Endothelial cell of umbilical vein (primary cell): ENCODE measurements at regions not wholly inside any gene's neighbourhood (a gene's known extent, or its start where the extent isn't known, plus 50 kb on each side); places are given as distances from the start of the nearest gene placed in this dataset.
"Not testable (repeated sequence)": the region's sequence is repeated elsewhere in the genome, so short reads cannot be mapped to it uniquely, and the experiment has no call there.

ENCODE experiments used
- BruUV-seq: library from RNA; stranded (reverse); fragments of 400-500 nt; replicated peaks from 2 replicates; lab custom pipeline; 2021; lab: Mats Ljungman, UMichigan
- CTCF ChIA-PET: fragments of 300-600, 350-600 bp; sonication (Branson Sonifier 250); formaldehyde crosslinking; loops from one replicate; lab custom pipeline; 2021; ENCODE audit warnings: antibody characterized with exemption, inconsistent platforms; lab: Charles Lee
- POLR2A ChIA-PET: fragments of 300-600, 350-600 bp; sonication (Branson Sonifier 250); formaldehyde crosslinking; loops from one replicate; lab custom pipeline; 2021; ENCODE audit warnings: antibody characterized with exemption, inconsistent platforms; lab: Charles Lee
- DNase-seq: peaks from one replicate; pipeline ENCODE4 v3.0.0-alpha.2; 2011; ENCODE audit warnings: low read depth, low spot score
- FAIRE-seq: peaks from 2 replicates; lab custom pipeline; 2011; peaks lifted over from hg19 to GRCh38; lab: Jason Lieb, UNC
- H2AFZ ChIP-seq: 2 replicates; pipeline ENCODE4 v1.6.0; 2012; ENCODE audit warnings: low read depth, low read length, control low read depth, inconsistent platforms
- H3K27ac ChIP-seq: 2 replicates; pipeline ENCODE4 v1.5.1; 2011; ENCODE audit warnings: low read depth, mild to moderate bottlenecking, control low read depth, low read length, moderate library complexity; ENCODE audit not compliant: insufficient read depth
- H3K27me3 ChIP-seq, 2 experiments: 2 replicates each; pipeline versions ENCODE4 v1.6.0 to v1.6.1; 2011; ENCODE audit warnings: low read length in 2 of 2, mixed read lengths in 1 of 2; ENCODE audit not compliant: control insufficient read depth in 2 of 2, insufficient read depth in 2 of 2
- H3K36me3 ChIP-seq, 2 experiments: 2 replicates in 1 of 2; 3 replicates in 1 of 2; pipeline ENCODE4 v1.5.1; 2011; ENCODE audit warnings: low read length in 2 of 2, mild to moderate bottlenecking in 1 of 2, moderate library complexity in 1 of 2; ENCODE audit not compliant: control insufficient read depth in 2 of 2, insufficient read depth in 2 of 2; ENCODE audit errors: extremely low read depth in 1 of 2
- H3K4me1 ChIP-seq: 3 replicates; pipeline ENCODE4 v1.5.1; 2011; ENCODE audit warnings: mild to moderate bottlenecking, low read length; ENCODE audit not compliant: control insufficient read depth, insufficient read depth; ENCODE audit errors: extremely low read depth
- H3K4me2 ChIP-seq: 2 replicates; pipeline ENCODE4 v1.6.1; 2011; ENCODE audit warnings: low read length, control low read depth, mixed read lengths; ENCODE audit not compliant: insufficient read depth
- H3K4me3 ChIP-seq, 3 experiments: fragments of 200-600 bp in 1 of 3; sonication (generic), shearing (Covaris generic) in 1 of 3; replicated peaks in 1 of 3; 2 replicates each; pipeline ENCODE4 v1.5.1; 2011 to 2016; ENCODE audit warnings: control low read depth in 3 of 3, low read length in 3 of 3, mild to moderate bottlenecking in 2 of 3, inconsistent platforms in 1 of 3, low read depth in 1 of 3, moderate library complexity in 1 of 3; ENCODE audit not compliant: insufficient read depth in 1 of 3
- H3K79me2 ChIP-seq: 2 replicates; pipeline ENCODE4 v1.6.0; 2012; ENCODE audit warnings: low read length, inconsistent platforms; ENCODE audit not compliant: control insufficient read depth, insufficient read depth
- H3K9ac ChIP-seq: replicated peaks from 2 replicates; pipeline ENCODE3; 2011; ENCODE audit warnings: low read length, control low read depth; ENCODE audit not compliant: insufficient read depth; ENCODE audit errors: extremely low read depth
- H3K9me1 ChIP-seq: replicated peaks from 3 replicates; pipeline ENCODE4 v1.6.0; 2011; ENCODE audit warnings: mild to moderate bottlenecking, low read length; ENCODE audit not compliant: control insufficient read depth, insufficient read depth; ENCODE audit errors: extremely low read depth
- H3K9me3 ChIP-seq: replicated peaks from 2 replicates; pipeline ENCODE4 v1.5.1; 2012; ENCODE audit warnings: low read length, inconsistent platforms; ENCODE audit not compliant: control insufficient read depth, insufficient read depth
- H4K20me1 ChIP-seq: replicated peaks from 2 replicates; pipeline ENCODE3; 2011; ENCODE audit warnings: mild to moderate bottlenecking, low read length; ENCODE audit not compliant: control insufficient read depth, insufficient read depth; ENCODE audit errors: extremely low read depth
- CTCF ChIP-seq, 2 donors: IDR thresholded peaks; 1 replicate in 1 of 2; 2 replicates in 1 of 2; pipeline ENCODE4 v1.5.1; 2011; ENCODE audit warnings: low read length in 2 of 2, mild to moderate bottlenecking in 2 of 2, moderate library complexity in 2 of 2, control low read depth in 1 of 2, inconsistent platforms in 1 of 2, low read depth in 1 of 2; ENCODE audit not compliant: insufficient read depth in 1 of 2; ENCODE audit errors: extremely low read depth in 1 of 2
- EZH2 ChIP-seq: IDR thresholded peaks from 2 replicates; pipeline ENCODE4 v1.6.1; 2012; ENCODE audit warnings: borderline replicate concordance, low read depth, mild to moderate bottlenecking, moderate library complexity, low read length, inconsistent platforms; ENCODE audit not compliant: severe bottlenecking
- FOS ChIP-seq: IDR thresholded peaks from 2 replicates; pipeline ENCODE4 v1.6.1; 2011; ENCODE audit warnings: mild to moderate bottlenecking, low read length, moderate library complexity, borderline replicate concordance; ENCODE audit not compliant: insufficient read depth
- GATA2 ChIP-seq: IDR thresholded peaks from 2 replicates; pipeline ENCODE4 v1.7.0; 2011; ENCODE audit warnings: low read depth, mild to moderate bottlenecking, moderate library complexity, mixed read lengths, low read length; ENCODE audit not compliant: insufficient read length, insufficient read depth
- JUN ChIP-seq: IDR thresholded peaks from 2 replicates; pipeline ENCODE4 v1.6.1; 2011; ENCODE audit warnings: borderline replicate concordance, low read depth; ENCODE audit not compliant: insufficient read length, insufficient read depth
- MAX ChIP-seq: IDR thresholded peaks from 2 replicates; pipeline ENCODE4 v1.6.1; 2011; ENCODE audit not compliant: insufficient read depth, insufficient read length
- MYC ChIP-seq: IDR thresholded peaks from one replicate; pipeline ENCODE4 v1.6.1; 2011; ENCODE audit warnings: mild to moderate bottlenecking, low read depth, low read length
- POLR2A ChIP-seq: IDR thresholded peaks from 2 replicates; pipeline ENCODE4 v1.6.1; 2012; ENCODE audit warnings: low read depth, mild to moderate bottlenecking, control low read depth, low read length
- POLR2AphosphoS5 ChIP-seq: IDR thresholded peaks from 2 replicates; pipeline ENCODE4 v1.6.1; 2012; ENCODE audit warnings: low read depth, mild to moderate bottlenecking, control low read depth, low read length, moderate library complexity; ENCODE audit not compliant: insufficient read depth
- dilution Hi-C: fragments of 300-500 bp; cut with MboI; formaldehyde crosslinking; loops from one replicate; pipeline ENCODE4 v1.15.0; 2019; ENCODE audit warnings: low sequenced_read_pairs; ENCODE audit not compliant: extremely low pct_ligation_motif_present
- intact Hi-C: fragments of 100-400 bp; cut with micrococcal nuclease; formaldehyde crosslinking; loops from one replicate; pipeline ENCODE4 v1.10.0; 2022

GRCh38 chr2:16088035-16088801, 147.9 kb downstream of the MYCN start:
- H3K27me3 ChIP-seq = no peaks in the 10 kb centered on the region
- no peak overlapping the region for H3K4me3 ChIP-seq
- H3K79me2 ChIP-seq = no peaks in the 10 kb centered on the region
- no peaks in the 10 kb centered on the region for H3K36me3 ChIP-seq
- FAIRE-seq (no peak), DNase-seq (no peak)
- CTCF ChIA-PET = no interaction called here
- H3K9me1 ChIP-seq = no peaks in the 10 kb centered on the region
- H3K9me3 ChIP-seq = no peaks in the 10 kb centered on the region
- H2AFZ ChIP-seq = no peak overlapping the region
- intact Hi-C loops (no loop called here), dilution Hi-C loops (no loop called here)
- no peak overlapping the region for H3K9ac ChIP-seq
- no peak overlapping the region for H3K4me2 ChIP-seq
- TF ChIP-seq EZH2 = no peak
- no peak for TF ChIP-seq CTCF (IDR thresholded peaks at IDR 0.05; ENCODE audit: extremely low read depth in 1 of 2, insufficient read depth in 1 of 2, low read depth in 1 of 2, low read length in 2 of 2)
- TF ChIP-seq FOS = no peak
- no peak for TF ChIP-seq JUN
- TF ChIP-seq MYC = no peak
- TF ChIP-seq POLR2A = no peak
- TF ChIP-seq MAX = no peak
- TF ChIP-seq POLR2AphosphoS5 = no peak
- TF ChIP-seq GATA2 = no peak
- H4K20me1 ChIP-seq = no peaks in the 10 kb centered on the region
- H3K27ac ChIP-seq = no peak overlapping the region
- no peaks in the 10 kb centered on the region for H3K4me1 ChIP-seq
- BruUV-seq = no TSS peak
- POLR2A ChIA-PET = no interaction called here

- DNase-seq, BruUV-seq, H3K9me1 ChIP-seq, H3K4me2 ChIP-seq, H3K4me3 ChIP-seq, CTCF ChIA-PET, H3K9ac ChIP-seq, H3K36me3 ChIP-seq, H3K9me3 ChIP-seq, intact Hi-C loops, dilution Hi-C loops, H2AFZ ChIP-seq, FAIRE-seq, H3K27me3 ChIP-seq, H3K27ac ChIP-seq, H3K79me2 ChIP-seq, H4K20me1 ChIP-seq, POLR2A ChIA-PET, H3K4me1 ChIP-seq: not testable (repeated sequence)
These were observed 145.8 kb downstream of the MYCN start for GRCh38 chr2:16086136-16086535.
